GM21576 (cell line): ENCODE measurements at regions not wholly inside any gene's neighbourhood (a gene's known extent, or its start where the extent isn't known, plus 50 kb on each side); places are given as distances from the start of the nearest gene placed in this dataset.
"Not testable (repeated sequence)": the region's sequence is repeated elsewhere in the genome, so short reads cannot be mapped to it uniquely, and the experiment has no call there.

Source experiments
- ATAC-seq: cut with Tn5 transposase; IDR thresholded peaks from one replicate; pipeline ENCODE4 v1.9.1; 2021; ENCODE audit warnings: mild to moderate bottlenecking, moderate library complexity; ENCODE audit not compliant: unreplicated experiment

DNA sequence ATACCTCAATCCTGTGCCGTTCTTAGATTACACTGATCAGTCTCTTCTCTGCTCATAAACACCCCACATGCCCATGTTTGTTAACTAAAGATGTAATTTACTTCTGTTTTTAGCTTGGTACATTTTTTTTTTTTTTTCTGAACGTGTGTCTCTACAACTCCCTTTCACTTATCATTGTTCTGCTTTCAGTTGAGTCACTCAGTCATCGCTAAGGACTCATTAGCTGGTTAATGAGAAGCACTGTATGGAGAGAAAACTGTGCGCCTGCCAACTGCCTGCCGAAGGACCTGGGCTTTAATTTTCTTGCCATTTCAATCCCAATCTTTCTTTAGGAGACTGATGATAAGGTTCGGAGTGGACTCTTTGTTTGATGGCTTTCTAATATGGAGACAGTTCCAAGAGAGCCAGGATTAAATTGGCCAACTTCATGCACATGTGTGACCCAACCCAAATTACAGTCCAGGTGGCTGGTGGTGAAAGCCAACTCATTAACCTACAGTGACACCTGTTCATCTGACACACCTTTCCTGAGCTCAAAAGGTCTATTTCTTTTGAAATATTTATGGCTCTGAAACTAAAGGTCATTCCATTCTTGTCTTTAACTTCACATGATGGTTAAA, 334.1 kb downstream of the BCKDHB start:
- ATAC-seq = no peak

DNA sequence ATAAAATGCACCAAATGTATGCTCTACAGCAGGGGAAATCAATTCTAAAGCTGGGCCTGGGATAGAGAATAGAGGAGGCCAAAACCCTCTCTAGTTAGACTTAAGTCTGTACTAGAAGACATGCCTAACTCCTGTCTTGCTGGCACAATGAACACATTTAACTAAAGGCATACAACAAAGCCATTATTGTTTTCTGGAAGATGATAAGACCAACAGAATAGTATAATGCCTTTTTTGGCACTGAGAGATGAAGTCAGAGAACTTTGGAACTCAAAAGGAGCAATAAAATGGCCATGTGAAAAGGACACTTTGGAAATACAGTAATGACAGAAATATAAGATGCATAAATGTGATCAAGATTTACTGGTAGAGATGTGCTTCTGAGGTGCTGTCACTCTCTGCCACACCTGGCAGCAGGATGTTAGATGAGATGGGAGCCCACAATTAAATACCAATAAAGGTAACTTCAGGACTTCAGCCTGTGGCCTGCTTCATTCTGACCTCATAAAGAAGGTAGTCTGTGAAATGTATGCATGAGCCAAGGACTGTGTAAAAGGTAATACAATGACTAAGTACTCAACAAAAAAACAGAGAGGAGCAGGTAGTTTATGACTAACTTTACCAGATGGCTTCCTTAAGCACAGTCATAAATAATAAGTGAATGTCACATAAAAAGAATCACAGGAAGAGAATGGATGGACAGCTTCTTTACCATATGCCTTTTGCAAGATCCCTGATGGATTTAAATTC, 333.4 kb downstream of the BCKDHB start:
- no peak for ATAC-seq

DNA sequence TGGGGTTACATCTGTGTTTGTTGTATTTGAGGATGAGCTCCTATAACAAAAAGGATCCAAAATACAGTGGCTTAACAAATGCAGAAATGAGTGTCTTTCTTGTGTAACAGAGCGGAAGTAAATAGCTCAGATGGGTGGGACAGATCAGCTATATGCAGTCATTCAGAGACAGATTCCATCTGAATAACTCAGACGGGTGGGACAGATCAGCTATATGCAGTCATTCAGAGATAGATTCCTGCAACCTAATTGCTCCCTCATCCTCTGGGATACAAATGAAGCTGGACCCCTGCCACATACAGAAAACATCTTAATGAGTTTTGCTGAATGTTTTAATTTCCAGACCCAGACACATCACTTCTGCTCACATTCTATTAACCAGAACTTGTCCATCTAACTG, 332.3 kb downstream of the BCKDHB start:
- no peak for ATAC-seq

DNA sequence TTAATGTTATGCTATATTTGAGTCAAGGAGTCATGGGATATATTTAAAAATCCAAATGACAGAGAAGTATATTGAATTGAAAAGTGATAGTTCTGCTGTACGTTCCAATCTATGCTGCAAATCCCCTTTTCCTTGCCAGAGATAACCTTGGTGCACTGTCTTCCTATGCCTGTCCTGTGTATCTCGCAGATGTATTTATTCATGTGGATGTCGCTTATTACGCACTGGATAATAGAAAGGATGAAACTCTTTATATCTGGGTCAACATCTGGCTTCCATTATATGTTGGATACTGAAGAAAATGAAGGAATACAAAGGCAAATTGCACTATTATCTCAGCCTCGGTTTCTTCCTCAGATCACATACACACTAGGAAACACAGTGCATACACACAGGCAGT, 331.3 kb downstream of the BCKDHB start:
- no peak for ATAC-seq

DNA sequence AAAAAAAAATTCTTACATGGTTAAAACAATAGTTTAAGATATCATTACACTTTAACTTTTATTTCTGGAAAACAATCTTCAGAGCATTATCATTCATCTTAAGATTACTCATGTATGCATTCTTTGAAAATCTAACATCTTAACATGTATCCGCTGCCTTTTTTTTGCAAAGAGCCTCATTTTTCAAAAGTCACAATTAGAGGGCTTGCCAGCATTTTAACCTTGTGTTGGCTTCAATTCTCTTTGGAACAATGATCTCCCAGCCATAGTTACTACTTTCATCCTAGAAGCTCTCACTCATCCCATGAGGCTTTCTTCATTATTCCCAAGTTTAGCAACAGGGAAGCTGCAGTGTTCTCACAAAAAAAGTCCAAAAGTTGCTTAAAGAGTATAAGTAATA, 330.8 kb downstream of the BCKDHB start:
- no peak for ATAC-seq

GRCh38 chr6:80436663-80437062, 330.2 kb downstream of the BCKDHB start:
- no peak for ATAC-seq

DNA sequence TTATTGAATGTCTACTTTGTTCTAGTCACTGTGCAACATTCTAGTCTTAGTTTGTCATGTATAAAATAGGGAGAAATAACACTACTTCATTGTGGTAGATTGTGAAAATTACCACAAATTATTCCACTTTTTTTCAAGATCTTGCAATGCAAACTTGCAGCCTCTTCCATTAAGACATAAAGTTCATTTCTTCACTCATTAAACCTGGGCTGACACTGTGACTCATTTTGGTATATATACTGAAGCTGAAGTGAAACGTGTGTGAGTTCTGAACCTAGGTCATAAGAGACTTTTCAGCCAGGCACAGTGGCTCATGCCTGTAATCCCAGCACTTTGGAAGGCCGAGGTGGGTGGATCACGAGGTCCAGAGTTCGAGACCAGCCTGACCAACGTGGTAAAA, 329.0 kb downstream of the BCKDHB start:
- ATAC-seq = no peak

DNA sequence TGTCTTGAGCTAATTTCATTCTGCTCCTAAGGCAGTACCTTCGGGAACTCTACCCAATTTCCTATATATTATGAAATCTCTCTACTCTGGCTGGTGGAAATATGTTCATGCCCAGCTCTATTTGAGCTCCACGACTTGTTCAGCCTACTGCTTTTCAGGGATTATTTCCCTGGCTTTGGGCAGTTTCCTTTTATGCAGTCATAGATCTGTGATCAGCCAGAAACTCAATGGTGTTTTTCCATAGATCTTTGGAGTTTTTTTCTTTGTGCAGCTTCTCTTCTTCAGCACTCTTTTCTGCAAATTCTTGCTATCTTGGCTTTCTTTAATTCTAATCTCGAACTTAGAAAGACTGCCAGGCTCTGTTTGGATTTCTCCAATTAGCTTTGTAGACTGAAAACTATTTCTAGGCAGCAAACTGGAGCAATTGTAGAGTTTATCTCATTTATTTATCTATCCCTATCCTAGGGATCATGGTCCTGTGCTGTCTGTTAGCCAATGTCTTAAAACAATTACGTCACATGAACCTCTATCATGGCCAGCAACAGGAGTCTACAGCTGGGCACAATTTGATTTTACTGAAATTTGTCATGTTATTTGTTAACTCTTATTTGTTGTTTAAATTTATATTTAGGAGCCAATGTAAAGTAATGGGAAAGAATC, 328.4 kb downstream of the BCKDHB start:
- no peak for ATAC-seq

DNA sequence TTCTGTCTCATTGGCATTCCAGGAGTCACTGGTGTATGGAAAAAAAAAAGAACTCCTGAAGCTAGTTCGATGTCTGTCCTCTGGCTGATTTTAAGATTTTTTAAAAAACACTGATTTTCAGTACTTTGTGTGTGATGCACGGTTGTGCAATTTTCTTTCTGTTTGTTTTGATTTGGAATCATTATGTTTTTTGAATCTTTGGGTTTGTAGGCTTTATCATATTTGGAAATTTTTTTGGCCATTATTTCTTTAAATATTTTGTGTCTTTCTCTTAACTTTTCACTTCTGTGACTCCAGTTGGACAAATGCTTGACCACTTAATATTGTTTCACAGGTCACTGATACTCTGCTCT, 327.2 kb downstream of the BCKDHB start:
- no peak for ATAC-seq

DNA sequence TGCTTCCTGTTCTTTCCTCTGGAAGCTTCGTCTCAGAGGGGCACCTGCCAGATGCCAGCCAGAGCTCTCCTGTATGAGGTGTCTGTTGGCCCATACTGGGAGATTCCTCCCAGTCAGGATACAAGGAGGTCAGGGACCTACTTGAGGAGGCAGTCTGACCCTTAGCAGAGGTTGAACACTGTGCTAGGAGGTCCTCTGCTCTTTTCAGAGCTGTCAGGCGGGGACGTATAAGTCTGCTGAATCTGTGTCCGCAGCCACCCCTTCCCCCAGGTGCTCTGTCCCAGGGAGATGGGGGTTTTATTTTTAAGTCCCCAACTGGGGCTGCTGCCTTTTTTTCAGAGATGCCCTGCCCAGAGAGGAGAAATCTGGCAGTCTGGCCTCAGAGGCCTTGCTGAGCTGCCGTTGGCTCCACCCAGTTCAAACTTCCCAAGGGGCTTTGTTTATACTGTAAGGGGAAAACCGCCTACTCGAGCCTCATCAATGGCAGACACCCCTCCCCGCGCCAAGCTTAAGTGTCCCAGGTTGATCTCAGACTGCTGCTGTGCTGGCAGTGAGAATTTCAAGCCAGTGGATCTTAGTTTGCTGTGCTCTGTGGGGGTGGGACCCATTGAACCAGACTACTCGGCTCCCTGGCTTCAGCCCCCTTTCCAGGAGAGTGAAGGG, 326.7 kb downstream of the BCKDHB start:
- ATAC-seq = no peak

GRCh38 chr6:80425089-80425823, 318.8 kb downstream of the BCKDHB start:
- ATAC-seq = no peak

GRCh38 chr6:80411486-80411885, 305.0 kb downstream of the BCKDHB start:
- ATAC-seq = no peak

DNA sequence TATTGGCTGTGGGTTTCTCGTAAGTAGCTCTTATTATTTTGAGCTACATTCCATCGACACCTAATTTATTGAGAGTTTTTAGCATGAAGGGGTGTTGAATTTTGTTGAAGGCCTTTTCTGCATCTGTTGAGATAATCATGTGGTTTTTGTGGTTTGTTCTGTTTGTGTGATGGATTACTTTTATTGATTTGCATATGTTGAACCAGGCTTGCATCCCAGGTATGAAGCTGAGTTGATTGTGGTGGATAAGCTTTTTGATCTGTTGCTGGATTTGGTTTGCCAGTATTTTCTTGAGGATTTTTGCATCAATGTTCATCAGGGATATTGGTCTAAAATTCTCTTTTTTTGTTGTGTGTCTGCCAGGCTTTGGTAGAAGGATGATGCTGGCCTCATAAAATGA, 301.5 kb downstream of the BCKDHB start:
- ATAC-seq = not testable (repeated sequence)

- ATAC-seq = no peak
These were observed 298.4 kb downstream of the BCKDHB start for GRCh38 chr6:80404889-80405288.

DNA sequence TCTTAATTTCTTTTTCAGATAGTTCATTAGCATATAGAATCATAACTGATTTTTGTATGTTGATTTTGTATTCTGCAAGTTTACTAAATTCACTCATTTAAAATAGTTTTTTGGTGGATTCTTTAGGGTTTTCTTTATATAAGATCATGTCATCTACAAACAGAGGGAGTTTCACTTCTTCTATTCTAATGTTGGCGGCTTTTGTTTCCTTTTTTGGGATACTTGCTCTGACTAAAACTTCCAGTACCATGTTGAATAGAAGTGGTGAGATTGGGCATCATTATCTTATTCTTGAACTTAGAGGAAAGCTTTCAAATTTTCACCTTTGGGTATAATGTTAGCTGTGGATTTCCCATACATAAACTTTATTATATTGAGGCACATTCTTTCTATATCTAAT, 296.9 kb downstream of the BCKDHB start:
- ATAC-seq = no peak

- no peak for ATAC-seq
These were observed 295.8 kb downstream of the BCKDHB start for GRCh38 chr6:80402266-80402665.
